ENCODE measurements at regions not wholly inside any gene's neighbourhood (a gene's known extent, or its start where the extent isn't known, plus 50 kb on each side); places are given as distances from the start of the nearest gene placed in this dataset.

GRCh38 chr3:107882881-107883280 lies 207.9 kb downstream of the CD47 start (continued):
- TF ChIP-seq NRF1 (IDR thresholded peaks at IDR 0.05; ENCODE audit: low read depth, low read length) = no peak

DNA sequence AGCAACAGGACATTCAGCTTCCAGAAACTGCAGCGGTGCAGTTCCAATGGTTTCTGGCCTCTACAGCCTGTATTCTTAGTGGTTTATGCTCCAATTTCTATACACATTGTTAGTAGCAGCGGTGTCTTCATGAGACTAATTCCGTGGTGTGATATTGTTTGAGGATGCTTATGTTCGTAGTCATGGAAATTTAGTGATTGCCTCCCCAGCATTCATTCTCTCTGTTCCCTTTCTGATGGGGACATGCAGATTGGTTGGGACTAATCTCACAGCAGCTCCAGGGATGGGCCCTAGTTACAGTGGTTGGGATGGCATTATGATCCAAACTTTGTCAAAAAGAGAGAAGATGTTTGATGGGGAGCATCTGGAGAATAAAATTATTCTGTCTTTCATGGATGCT lies 208.6 kb downstream of the CD47 start:
- Histone ChIP-seq H2BK20ac (ENCODE audit: low read length) (no peak overlapping the region), H2BK5ac (ENCODE audit: low read depth, low read length) (no peak overlapping the region), H3K79me2 (ENCODE audit: control insufficient read depth in 1 of 2, insufficient read depth in 2 of 2, low read length in 2 of 2) (no peaks in the 10 kb centered on the region), H3K4me2 (ENCODE audit: insufficient read depth in 1 of 2, low read depth in 2 of 2, low read length in 2 of 2) (no peak overlapping the region), H3K23ac (ENCODE audit: insufficient read length) (no peak overlapping the region), H4K8ac (ENCODE audit: extremely low read depth, insufficient read depth, low read length) (no peak overlapping the region), H3K4me1 (replicated peaks in 1 of 4; ENCODE audit: control insufficient read depth in 3 of 4, insufficient read depth in 4 of 4, low read length in 3 of 4) (no peaks in the 10 kb centered on the region), H3K27ac (ENCODE audit: low read depth, low read length) (no peak overlapping the region), H2BK12ac (ENCODE audit: low read depth, low read length) (no peak overlapping the region), H3K4ac (replicated peaks; ENCODE audit: insufficient read length, low read depth, low read length) (no peak overlapping the region), H4K20me1 (replicated peaks in 1 of 2; ENCODE audit: control insufficient read depth in 1 of 2, insufficient read depth in 2 of 2, low read length in 2 of 2) (no peaks in the 10 kb centered on the region), H4K5ac (ENCODE audit: insufficient read length, low read depth, low read length) (no peak overlapping the region), H3K14ac (ENCODE audit: insufficient read length) (no peak overlapping the region), H3K18ac (ENCODE audit: extremely low read depth, low read length) (no peak overlapping the region), H2BK15ac (ENCODE audit: low read length) (no peak overlapping the region), H2AK5ac (ENCODE audit: low read depth, low read length) (no peak overlapping the region), H2BK120ac (replicated peaks; ENCODE audit: low read depth, low read length) (no peak overlapping the region), H3K36me3 (ENCODE audit: control insufficient read depth in 2 of 4, insufficient read depth in 4 of 4, low read length in 3 of 4) (no peaks in the 10 kb centered on the region), H3K9me3 (ENCODE audit: insufficient read depth in 2 of 2, low read depth in 1 of 2, low read length in 1 of 2) (no peaks in the 10 kb centered on the region), H3K56ac (replicated peaks; ENCODE audit: insufficient read length, low read depth, low read length) (no peak overlapping the region), H4K91ac (replicated peaks; ENCODE audit: insufficient read length, low read length) (no peak overlapping the region), H3K23me2 (ENCODE audit: low read depth, low read length) (no peaks in the 10 kb centered on the region), H3K79me1 (ENCODE audit: low read depth, low read length) (no peaks in the 10 kb centered on the region), H3K9ac (replicated peaks in 1 of 4; ENCODE audit: extremely low read depth in 1 of 4, low read depth in 3 of 4, low read length in 3 of 4) (no peak overlapping the region), H2AFZ (ENCODE audit: low read length) (no peak overlapping the region), H3K27me3 (replicated peaks in 1 of 4; ENCODE audit: control insufficient read depth in 3 of 4, extremely low read depth in 1 of 4, insufficient read depth in 3 of 4, low read length in 3 of 4) (no peaks in the 10 kb centered on the region), H3K4me3 (ENCODE audit: extremely low read depth in 1 of 4, insufficient read depth in 2 of 4, low read depth in 3 of 4, low read length in 4 of 4) (no peak overlapping the region)
- ChIA-PET POLR2A (ENCODE audit: partially characterized antibody) (no interaction called here), CTCF (ENCODE audit: partially characterized antibody) (interaction anchor here (0.5 to 1.4 kb wide), 4 partner anchors 8 to 36 kb away, joined by 3 to 4 read pairs (median 4); no protein-coding TSS in a partner anchor)
- FAIRE-seq (no peak), DNase-seq (ENCODE audit: low read depth in 1 of 2, low spot score in 2 of 2) (no peak)
- 92% methylated on average over 4 of the region's 4 CpGs; no CpG with 5 or more reads in 1 of the 2 experiments for WGBS, 2 experiments (ENCODE audit: extremely low coverage in 1 of 2, insufficient coverage in 1 of 2, insufficient read length in 1 of 2, insufficient replicate concordance in 2 of 2, low coverage in 1 of 2, low lambda C conversion rate in 2 of 2, missing lambda C conversion rate in 1 of 2)
- TF ChIP-seq CBX5 (IDR thresholded peaks at IDR 0.05; ENCODE audit: low read depth, low read length) (no peak), ATF3 (IDR thresholded peaks at IDR 0.05; ENCODE audit: insufficient read depth, low read depth, low read length) (no peak), ZNF274 (IDR thresholded peaks at IDR 0.05; ENCODE audit: borderline replicate concordance, extremely low read depth, low read length) (no peak), HDAC6 (IDR thresholded peaks at IDR 0.05; ENCODE audit: low read depth, low read length) (no peak), RNF2 (IDR thresholded peaks at IDR 0.05; ENCODE audit: borderline replicate concordance, low read depth, low read length, missing control alignments, poor library complexity, severe bottlenecking) (no peak), FOSL1 (IDR thresholded peaks at IDR 0.05; ENCODE audit: insufficient read depth, low read depth, low read length) (no peak), PHF8 (conservative IDR thresholded peaks at IDR 0.05; ENCODE audit: low read depth, low read length) (no peak), EP300 (IDR thresholded peaks at IDR 0.05; ENCODE audit: borderline replicate concordance in 1 of 2, low read depth in 2 of 2, low read length in 2 of 2) (no peak), RXRA (IDR thresholded peaks at IDR 0.05; ENCODE audit: insufficient read depth, low read depth, low read length) (no peak), SAP30 (IDR thresholded peaks at IDR 0.05; ENCODE audit: insufficient read depth, insufficient replicate concordance, low read length) (no peak)
